Endothelial cell of umbilical vein (primary cell): ENCODE measurements at regions not wholly inside any gene's neighbourhood (a gene's known extent, or its start where the extent isn't known, plus 50 kb on each side); places are given as distances from the start of the nearest gene placed in this dataset.
A peak's percentile ranks its signal among the peaks of the same experiment; 100 is the strongest.

Experiments
- BruUV-seq: library from RNA; stranded (reverse); fragments of 400-500 nt; replicated peaks from 2 replicates; lab custom pipeline; 2021; lab: Mats Ljungman, UMichigan
- CTCF ChIA-PET: fragments of 300-600, 350-600 bp; sonication (Branson Sonifier 250); formaldehyde crosslinking; loops from one replicate; lab custom pipeline; 2021; ENCODE audit warnings: antibody characterized with exemption, inconsistent platforms; lab: Charles Lee
- POLR2A ChIA-PET: fragments of 300-600, 350-600 bp; sonication (Branson Sonifier 250); formaldehyde crosslinking; loops from one replicate; lab custom pipeline; 2021; ENCODE audit warnings: antibody characterized with exemption, inconsistent platforms; lab: Charles Lee
- DNase-seq: peaks from one replicate; pipeline ENCODE4 v3.0.0-alpha.2; 2011; ENCODE audit warnings: low read depth, low spot score
- FAIRE-seq: peaks from 2 replicates; lab custom pipeline; 2011; peaks lifted over from hg19 to GRCh38; lab: Jason Lieb, UNC
- H2AFZ ChIP-seq: 2 replicates; pipeline ENCODE4 v1.6.0; 2012; ENCODE audit warnings: low read depth, low read length, control low read depth, inconsistent platforms
- H3K27ac ChIP-seq: 2 replicates; pipeline ENCODE4 v1.5.1; 2011; ENCODE audit warnings: low read depth, mild to moderate bottlenecking, control low read depth, low read length, moderate library complexity; ENCODE audit not compliant: insufficient read depth
- H3K27me3 ChIP-seq, 2 experiments: 2 replicates each; pipeline versions ENCODE4 v1.6.0 to v1.6.1; 2011; ENCODE audit warnings: low read length in 2 of 2, mixed read lengths in 1 of 2; ENCODE audit not compliant: control insufficient read depth in 2 of 2, insufficient read depth in 2 of 2
- H3K36me3 ChIP-seq, 2 experiments: 2 replicates in 1 of 2; 3 replicates in 1 of 2; pipeline ENCODE4 v1.5.1; 2011; ENCODE audit warnings: low read length in 2 of 2, mild to moderate bottlenecking in 1 of 2, moderate library complexity in 1 of 2; ENCODE audit not compliant: control insufficient read depth in 2 of 2, insufficient read depth in 2 of 2; ENCODE audit errors: extremely low read depth in 1 of 2
- H3K4me1 ChIP-seq: 3 replicates; pipeline ENCODE4 v1.5.1; 2011; ENCODE audit warnings: mild to moderate bottlenecking, low read length; ENCODE audit not compliant: control insufficient read depth, insufficient read depth; ENCODE audit errors: extremely low read depth
- H3K4me2 ChIP-seq: 2 replicates; pipeline ENCODE4 v1.6.1; 2011; ENCODE audit warnings: low read length, control low read depth, mixed read lengths; ENCODE audit not compliant: insufficient read depth
- H3K4me3 ChIP-seq, 3 experiments: fragments of 200-600 bp in 1 of 3; sonication (generic), shearing (Covaris generic) in 1 of 3; replicated peaks in 1 of 3; 2 replicates each; pipeline ENCODE4 v1.5.1; 2011 to 2016; ENCODE audit warnings: control low read depth in 3 of 3, low read length in 3 of 3, mild to moderate bottlenecking in 2 of 3, inconsistent platforms in 1 of 3, low read depth in 1 of 3, moderate library complexity in 1 of 3; ENCODE audit not compliant: insufficient read depth in 1 of 3
- H3K79me2 ChIP-seq: 2 replicates; pipeline ENCODE4 v1.6.0; 2012; ENCODE audit warnings: low read length, inconsistent platforms; ENCODE audit not compliant: control insufficient read depth, insufficient read depth
- H3K9ac ChIP-seq: replicated peaks from 2 replicates; pipeline ENCODE3; 2011; ENCODE audit warnings: low read length, control low read depth; ENCODE audit not compliant: insufficient read depth; ENCODE audit errors: extremely low read depth
- H3K9me1 ChIP-seq: replicated peaks from 3 replicates; pipeline ENCODE4 v1.6.0; 2011; ENCODE audit warnings: mild to moderate bottlenecking, low read length; ENCODE audit not compliant: control insufficient read depth, insufficient read depth; ENCODE audit errors: extremely low read depth
- H3K9me3 ChIP-seq: replicated peaks from 2 replicates; pipeline ENCODE4 v1.5.1; 2012; ENCODE audit warnings: low read length, inconsistent platforms; ENCODE audit not compliant: control insufficient read depth, insufficient read depth
- H4K20me1 ChIP-seq: replicated peaks from 2 replicates; pipeline ENCODE3; 2011; ENCODE audit warnings: mild to moderate bottlenecking, low read length; ENCODE audit not compliant: control insufficient read depth, insufficient read depth; ENCODE audit errors: extremely low read depth
- EZH2 ChIP-seq: IDR thresholded peaks from 2 replicates; pipeline ENCODE4 v1.6.1; 2012; ENCODE audit warnings: borderline replicate concordance, low read depth, mild to moderate bottlenecking, moderate library complexity, low read length, inconsistent platforms; ENCODE audit not compliant: severe bottlenecking
- GATA2 ChIP-seq: IDR thresholded peaks from 2 replicates; pipeline ENCODE4 v1.7.0; 2011; ENCODE audit warnings: low read depth, mild to moderate bottlenecking, moderate library complexity, mixed read lengths, low read length; ENCODE audit not compliant: insufficient read length, insufficient read depth
- JUN ChIP-seq: IDR thresholded peaks from 2 replicates; pipeline ENCODE4 v1.6.1; 2011; ENCODE audit warnings: borderline replicate concordance, low read depth; ENCODE audit not compliant: insufficient read length, insufficient read depth
- MYC ChIP-seq: IDR thresholded peaks from one replicate; pipeline ENCODE4 v1.6.1; 2011; ENCODE audit warnings: mild to moderate bottlenecking, low read depth, low read length
- POLR2A ChIP-seq: IDR thresholded peaks from 2 replicates; pipeline ENCODE4 v1.6.1; 2012; ENCODE audit warnings: low read depth, mild to moderate bottlenecking, control low read depth, low read length
- POLR2AphosphoS5 ChIP-seq: IDR thresholded peaks from 2 replicates; pipeline ENCODE4 v1.6.1; 2012; ENCODE audit warnings: low read depth, mild to moderate bottlenecking, control low read depth, low read length, moderate library complexity; ENCODE audit not compliant: insufficient read depth
- dilution Hi-C: fragments of 300-500 bp; cut with MboI; formaldehyde crosslinking; loops from one replicate; pipeline ENCODE4 v1.15.0; 2019; ENCODE audit warnings: low sequenced_read_pairs; ENCODE audit not compliant: extremely low pct_ligation_motif_present
- intact Hi-C: fragments of 100-400 bp; cut with micrococcal nuclease; formaldehyde crosslinking; loops from one replicate; pipeline ENCODE4 v1.10.0; 2022
- TF ChIP-seq, protein P1 (sequence below), 2 donors: IDR thresholded peaks; 1 replicate in 1 of 2; 2 replicates in 1 of 2; pipeline ENCODE4 v1.5.1; 2011; ENCODE audit warnings: low read length in 2 of 2, mild to moderate bottlenecking in 2 of 2, moderate library complexity in 2 of 2, control low read depth in 1 of 2, inconsistent platforms in 1 of 2, low read depth in 1 of 2; ENCODE audit not compliant: insufficient read depth in 1 of 2; ENCODE audit errors: extremely low read depth in 1 of 2

DNA sequence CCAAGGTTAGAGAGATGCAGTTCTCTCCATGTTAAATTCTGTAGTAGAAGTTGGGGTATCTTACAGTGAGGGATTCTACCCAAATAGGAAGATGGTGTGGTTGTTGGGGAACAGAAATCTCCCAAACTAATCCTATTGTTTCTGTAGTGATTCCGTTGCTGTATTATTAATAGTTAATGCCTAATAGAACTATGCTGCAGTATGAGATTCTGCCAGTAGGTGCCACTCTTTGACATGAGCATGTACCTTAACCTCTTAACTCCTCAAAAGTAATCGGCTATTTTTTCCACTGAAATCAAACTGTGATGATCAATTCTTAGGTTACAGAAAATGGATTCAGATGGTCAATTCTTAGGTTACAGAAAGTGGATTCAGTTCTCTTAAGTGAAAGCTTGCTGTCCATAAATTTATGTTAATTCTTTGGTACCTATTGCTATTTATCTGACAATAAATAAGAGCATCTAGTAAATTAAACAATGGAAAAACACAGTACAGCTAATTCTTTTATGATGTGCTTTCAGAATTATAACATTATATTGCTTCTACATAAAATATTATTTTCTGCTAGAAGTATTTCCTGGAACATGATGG is 97.9 kb upstream of the DLX2 start:
- intact Hi-C loops (loop anchor here (1.0 to 2.0 kb wide), 3 partner anchors 52 to 262 kb away; no protein-coding TSS in a partner anchor), dilution Hi-C loops (no loop called here)
- peak; percentile 86 for FAIRE-seq
- Histone ChIP-seq H3K36me3 (no peaks in the 10 kb centered on the region), H3K79me2 (no peaks in the 10 kb centered on the region), H3K4me1 (no peaks in the 10 kb centered on the region), H3K9me1 (no peaks in the 10 kb centered on the region), H3K27me3 (no peaks in the 10 kb centered on the region), H3K4me2 (no peak overlapping the region), H3K27ac (no peak overlapping the region), H3K9me3 (no peaks in the 10 kb centered on the region), H3K4me3 (no peak overlapping the region), H4K20me1 (no peaks in the 10 kb centered on the region), H2AFZ (no peak overlapping the region), H3K9ac (no peak overlapping the region)
- BruUV-seq: no TSS peak
- TF ChIP-seq, protein P1, sequence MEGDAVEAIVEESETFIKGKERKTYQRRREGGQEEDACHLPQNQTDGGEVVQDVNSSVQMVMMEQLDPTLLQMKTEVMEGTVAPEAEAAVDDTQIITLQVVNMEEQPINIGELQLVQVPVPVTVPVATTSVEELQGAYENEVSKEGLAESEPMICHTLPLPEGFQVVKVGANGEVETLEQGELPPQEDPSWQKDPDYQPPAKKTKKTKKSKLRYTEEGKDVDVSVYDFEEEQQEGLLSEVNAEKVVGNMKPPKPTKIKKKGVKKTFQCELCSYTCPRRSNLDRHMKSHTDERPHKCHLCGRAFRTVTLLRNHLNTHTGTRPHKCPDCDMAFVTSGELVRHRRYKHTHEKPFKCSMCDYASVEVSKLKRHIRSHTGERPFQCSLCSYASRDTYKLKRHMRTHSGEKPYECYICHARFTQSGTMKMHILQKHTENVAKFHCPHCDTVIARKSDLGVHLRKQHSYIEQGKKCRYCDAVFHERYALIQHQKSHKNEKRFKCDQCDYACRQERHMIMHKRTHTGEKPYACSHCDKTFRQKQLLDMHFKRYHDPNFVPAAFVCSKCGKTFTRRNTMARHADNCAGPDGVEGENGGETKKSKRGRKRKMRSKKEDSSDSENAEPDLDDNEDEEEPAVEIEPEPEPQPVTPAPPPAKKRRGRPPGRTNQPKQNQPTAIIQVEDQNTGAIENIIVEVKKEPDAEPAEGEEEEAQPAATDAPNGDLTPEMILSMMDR (IDR thresholded peaks at IDR 0.05; ENCODE audit: extremely low read depth in 1 of 2, insufficient read depth in 1 of 2, low read depth in 1 of 2, low read length in 2 of 2): peak; percentile 42 to 47
- no peak for TF ChIP-seq POLR2A
- DNase-seq: peak; percentile 53
- POLR2A ChIA-PET: no interaction called here
- CTCF ChIA-PET: interaction anchor here (0.6 to 1.1 kb wide), 3 partner anchors 31 to 261 kb away, joined by 3 to 5 read pairs (median 3); no protein-coding TSS in a partner anchor

DNA sequence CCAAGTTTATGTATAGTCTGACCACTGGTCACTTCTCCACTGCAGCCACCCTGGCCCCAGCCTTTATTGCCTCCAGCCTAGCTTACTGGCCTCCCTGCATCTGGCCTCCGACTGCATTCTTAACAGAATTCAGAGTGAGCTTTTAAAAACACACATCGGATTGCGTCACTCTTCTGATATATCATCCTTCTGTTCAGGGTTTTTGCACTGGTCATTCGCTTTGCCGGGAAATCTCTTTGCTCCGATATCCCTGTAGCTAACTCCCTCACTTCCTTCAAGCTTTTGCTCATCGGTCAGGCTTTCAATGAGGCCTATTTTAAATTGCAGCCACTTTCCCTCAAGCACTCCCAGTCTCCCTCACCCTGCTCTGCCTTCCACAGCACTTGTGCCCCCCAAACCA is 101.6 kb upstream of the DLX2 start:
- peaks cover 10% of the 10 kb centered on the region for H3K4me1 ChIP-seq
- TF ChIP-seq MYC: no peak
- no peak for TF ChIP-seq POLR2AphosphoS5
- no peak for TF ChIP-seq JUN
- TF ChIP-seq, protein P1 (IDR thresholded peaks at IDR 0.05; ENCODE audit: extremely low read depth in 1 of 2, insufficient read depth in 1 of 2, low read depth in 1 of 2, low read length in 2 of 2): no peak
- TF ChIP-seq EZH2: no peak
- no peak for TF ChIP-seq POLR2A
- TF ChIP-seq GATA2: no peak
- H3K79me2 ChIP-seq: no peaks in the 10 kb centered on the region
- no TSS peak for BruUV-seq
- no peak overlapping the region for H3K27ac ChIP-seq
- no peaks in the 10 kb centered on the region for H3K9me1 ChIP-seq
- no peak overlapping the region for H2AFZ ChIP-seq
- no peak overlapping the region for H3K4me2 ChIP-seq
- no peak overlapping the region for H3K4me3 ChIP-seq
- no peaks in the 10 kb centered on the region for H3K36me3 ChIP-seq
- CTCF ChIA-PET: interaction anchor here (0.8 to 3.2 kb wide), 6 partner anchors 16 to 257 kb away, joined by 3 to 12 read pairs (median 3); no protein-coding TSS in a partner anchor
- H3K9me3 ChIP-seq: no peaks in the 10 kb centered on the region
- no peak for FAIRE-seq
- POLR2A ChIA-PET: no interaction called here
- H4K20me1 ChIP-seq: no peaks in the 10 kb centered on the region
- no peak for DNase-seq
- dilution Hi-C loops (no loop called here), intact Hi-C loops (no loop called here)
- H3K27me3 ChIP-seq: no peaks in the 10 kb centered on the region
- H3K9ac ChIP-seq: no peak overlapping the region
